Body of pancreas (tissue), 4 donors: ENCODE measurements at regions not wholly inside any gene's neighbourhood (a gene's known extent, or its start where the extent isn't known, plus 50 kb on each side); places are given as distances from the start of the nearest gene placed in this dataset.

Source experiments
- ATAC-seq: fragments of 150-250 bp; one replicate; pipeline ENCODE4 v1.9.1; 2016
- DNase-seq, 4 donors: peaks; one replicate each; pipeline ENCODE4 v3.0.0-alpha.2; 2019
- H3K27ac ChIP-seq, 4 donors: fragments of 200-600 bp; sonication (generic); 1 replicate in 3 of 4; 2 replicates in 1 of 4; pipeline versions ENCODE4 v1.5.1 to v1.6.1; 2016 to 2019; ENCODE audit warnings: mild to moderate bottlenecking in 1 of 4, mixed read lengths in 1 of 4, moderate library complexity in 1 of 4
- H3K27me3 ChIP-seq, 2 donors: fragments of 200-600 bp; sonication (generic); one replicate each; pipeline ENCODE4 v1.6.0; 2016; ENCODE audit warnings: mild to moderate bottlenecking in 1 of 2
- H3K36me3 ChIP-seq, 2 donors: fragments of 200-600 bp; sonication (generic); replicated peaks in 1 of 2; 2 replicates each; pipeline ENCODE4 v1.5.1; 2016; ENCODE audit warnings: low read depth in 2 of 2; ENCODE audit not compliant: insufficient read depth in 1 of 2
- H3K4me1 ChIP-seq: fragments of 200-600 bp; sonication (generic); one replicate; pipeline ENCODE4 v1.6.0; 2016
- H3K4me3 ChIP-seq, 2 donors: fragments of 200-600 bp; sonication (generic); 1 replicate in 1 of 2; 2 replicates in 1 of 2; pipeline ENCODE4 v1.5.1; 2016 to 2019
- H3K9me3 ChIP-seq, 3 donors: fragments of 200-600 bp; sonication (generic); 1 replicate in 2 of 3; 2 replicates in 1 of 3; pipeline ENCODE4 v1.5.1; 2016
- POLR2A ChIP-seq, 3 donors: fragments of 450-650 bp; IDR thresholded peaks; one replicate each; pipeline ENCODE4 v1.6.1; 2016; ENCODE audit warnings: antibody characterized with exemption in 3 of 3, mild to moderate bottlenecking in 2 of 3
- WGBS, 2 donors: methylation state at CpG; one replicate each; pipeline ENCODE4 v1.1.5; 2017; 5-methylcytosine and 5-hydroxymethylcytosine counted together
- intact Hi-C: fragments of 100-400 bp; cut with DNase I; formaldehyde crosslinking; loops from one replicate; pipeline ENCODE4 v1.15.1; 2023
- TF ChIP-seq, protein P1 (sequence below), 7 experiments: fragments of 450-650 bp in 4 of 7; fragments of 200-600 bp in 3 of 7; sonication (generic) in 3 of 7; IDR thresholded peaks; one replicate each; pipeline ENCODE4 v1.5.1; 2016 to 2019; ENCODE audit warnings: antibody characterized with exemption in 7 of 7

DNA sequence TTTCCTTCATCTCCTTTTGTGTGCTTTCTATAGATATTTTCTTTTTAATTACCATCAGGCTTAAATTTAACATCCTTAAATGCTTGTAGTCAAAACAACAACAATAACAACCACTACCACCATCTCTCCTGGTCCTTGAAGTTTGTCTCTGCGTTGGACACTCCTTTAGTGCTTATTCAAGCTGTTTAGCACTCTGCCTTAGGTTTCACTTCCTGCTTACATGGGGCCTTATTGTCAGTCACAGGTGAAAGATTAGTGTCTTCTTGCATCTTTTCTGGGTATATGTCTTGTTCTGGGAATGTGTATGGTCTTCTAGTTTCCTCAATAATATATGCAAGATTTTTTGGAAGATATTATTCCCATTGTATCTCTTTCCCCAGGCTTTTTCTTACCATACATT is 240.1 kb upstream of the NXPH2 start:
- H3K27me3 ChIP-seq = no peaks in the 10 kb centered on the region
- ATAC-seq (no peak), DNase-seq (no peak)
- no peaks in the 10 kb centered on the region for H3K36me3 ChIP-seq
- no peak overlapping the region for H3K4me3 ChIP-seq
- TF ChIP-seq, protein P1, sequence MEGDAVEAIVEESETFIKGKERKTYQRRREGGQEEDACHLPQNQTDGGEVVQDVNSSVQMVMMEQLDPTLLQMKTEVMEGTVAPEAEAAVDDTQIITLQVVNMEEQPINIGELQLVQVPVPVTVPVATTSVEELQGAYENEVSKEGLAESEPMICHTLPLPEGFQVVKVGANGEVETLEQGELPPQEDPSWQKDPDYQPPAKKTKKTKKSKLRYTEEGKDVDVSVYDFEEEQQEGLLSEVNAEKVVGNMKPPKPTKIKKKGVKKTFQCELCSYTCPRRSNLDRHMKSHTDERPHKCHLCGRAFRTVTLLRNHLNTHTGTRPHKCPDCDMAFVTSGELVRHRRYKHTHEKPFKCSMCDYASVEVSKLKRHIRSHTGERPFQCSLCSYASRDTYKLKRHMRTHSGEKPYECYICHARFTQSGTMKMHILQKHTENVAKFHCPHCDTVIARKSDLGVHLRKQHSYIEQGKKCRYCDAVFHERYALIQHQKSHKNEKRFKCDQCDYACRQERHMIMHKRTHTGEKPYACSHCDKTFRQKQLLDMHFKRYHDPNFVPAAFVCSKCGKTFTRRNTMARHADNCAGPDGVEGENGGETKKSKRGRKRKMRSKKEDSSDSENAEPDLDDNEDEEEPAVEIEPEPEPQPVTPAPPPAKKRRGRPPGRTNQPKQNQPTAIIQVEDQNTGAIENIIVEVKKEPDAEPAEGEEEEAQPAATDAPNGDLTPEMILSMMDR (IDR thresholded peaks at IDR 0.05) = no peak
- no peak for TF ChIP-seq POLR2A (IDR thresholded peaks at IDR 0.05)
- intact Hi-C loops = no loop called here
- WGBS, 2 donors = 40 to 55% methylated on average over 1 of the region's 1 CpG
- no peaks in the 10 kb centered on the region for H3K4me1 ChIP-seq
- no peaks in the 10 kb centered on the region for H3K9me3 ChIP-seq
- no peak overlapping the region for H3K27ac ChIP-seq

DNA sequence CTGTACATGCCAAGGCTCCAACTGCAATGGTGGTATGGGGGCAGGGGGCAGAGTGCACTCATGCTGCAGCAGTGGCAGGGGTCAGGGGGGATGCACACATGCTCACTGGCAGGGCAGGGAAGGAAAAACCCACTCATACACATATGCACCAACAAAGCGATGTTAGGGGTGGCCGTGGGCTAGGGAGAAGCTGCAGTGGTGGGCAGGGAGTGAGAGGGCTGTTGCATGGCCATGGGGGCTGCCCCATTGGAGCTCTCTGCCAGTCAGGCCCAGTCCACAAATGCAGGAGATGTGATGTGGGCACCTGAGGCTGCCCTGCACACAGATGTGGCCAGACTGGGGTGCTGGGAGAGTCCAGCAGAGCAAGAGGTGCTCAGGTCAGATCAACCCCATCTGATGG is 238.1 kb upstream of the NXPH2 start:
- Histone ChIP-seq H3K4me3 (no peak overlapping the region), H3K36me3 (no peaks in the 10 kb centered on the region), H3K27ac (no peak overlapping the region), H3K4me1 (no peaks in the 10 kb centered on the region), H3K9me3 (no peaks in the 10 kb centered on the region), H3K27me3 (no peaks in the 10 kb centered on the region)
- WGBS, 2 donors = 75 to 83% methylated on average over 1 to 2 of the region's 2 CpGs
- intact Hi-C loops = no loop called here
- TF ChIP-seq, protein P1 (IDR thresholded peaks at IDR 0.05) = no peak
- TF ChIP-seq POLR2A (IDR thresholded peaks at IDR 0.05) = no peak
- DNase-seq = no peak
- no peak for ATAC-seq

DNA sequence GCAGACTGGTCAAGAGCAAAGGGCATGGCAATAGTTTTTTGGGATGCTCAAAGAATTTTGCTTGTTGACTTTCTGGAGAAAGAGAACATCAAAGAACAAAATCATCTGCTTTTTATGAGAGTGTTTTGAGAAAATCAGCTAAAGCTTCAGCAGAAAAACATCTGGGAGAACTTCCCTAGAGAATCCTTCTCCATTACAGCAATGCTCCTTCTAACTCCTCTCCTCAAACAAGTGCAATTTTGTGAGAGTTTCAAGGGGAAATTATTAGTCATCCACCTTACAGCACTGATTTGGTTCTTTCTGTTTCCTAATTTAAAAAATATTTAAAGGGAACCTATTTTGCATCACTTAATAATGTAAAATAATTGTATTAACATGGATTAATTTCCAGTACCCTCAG is 226.9 kb upstream of the NXPH2 start:
- Histone ChIP-seq H3K4me1 (no peaks in the 10 kb centered on the region), H3K27ac (no peak overlapping the region), H3K4me3 (no peak overlapping the region), H3K36me3 (no peaks in the 10 kb centered on the region), H3K27me3 (no peaks in the 10 kb centered on the region), H3K9me3 (no peaks in the 10 kb centered on the region)
- intact Hi-C loops = no loop called here
- no peak for ATAC-seq
- TF ChIP-seq, protein P1 (IDR thresholded peaks at IDR 0.05) = no peak
- no peak for TF ChIP-seq POLR2A (IDR thresholded peaks at IDR 0.05)
- DNase-seq = no peak

DNA sequence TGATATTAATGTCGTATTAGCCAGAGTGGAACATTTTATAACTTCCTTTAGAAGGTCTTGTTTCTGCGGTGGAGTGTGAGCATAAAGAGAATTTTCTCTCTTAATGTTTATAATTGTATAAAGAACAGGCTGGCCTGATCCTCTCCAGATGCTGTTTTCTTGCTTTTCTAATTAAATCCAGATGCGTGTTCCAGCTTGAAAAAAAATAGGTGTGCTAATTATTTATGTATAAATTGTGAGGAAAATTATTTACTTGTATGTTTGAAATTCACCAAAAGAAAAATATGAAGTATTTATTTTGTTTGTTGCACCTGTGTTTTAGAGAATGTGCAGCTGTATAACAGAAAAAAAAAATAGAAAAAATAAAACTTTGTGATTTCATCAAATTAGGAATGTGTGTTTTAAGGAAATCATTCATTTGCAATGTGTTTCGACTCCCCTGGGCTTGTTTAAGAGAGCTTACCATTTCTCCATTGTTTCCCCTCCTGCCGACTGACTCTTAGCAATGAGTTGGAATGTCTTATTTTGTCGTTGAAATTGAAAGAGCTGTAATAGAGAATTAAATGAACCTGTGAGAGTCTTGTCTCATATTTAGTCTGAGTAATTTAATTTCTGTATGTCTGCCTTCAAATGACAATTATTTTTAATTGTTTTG is 220.1 kb upstream of the NXPH2 start:
- H3K27me3 ChIP-seq = no peaks in the 10 kb centered on the region
- intact Hi-C loops = no loop called here
- no peaks in the 10 kb centered on the region for H3K36me3 ChIP-seq
- no peaks in the 10 kb centered on the region for H3K4me1 ChIP-seq
- TF ChIP-seq, protein P1 (IDR thresholded peaks at IDR 0.05) = no peak
- TF ChIP-seq POLR2A (IDR thresholded peaks at IDR 0.05) = no peak
- no peak overlapping the region for H3K4me3 ChIP-seq
- H3K9me3 ChIP-seq = no peaks in the 10 kb centered on the region
- WGBS, 2 donors = 39 to 59% methylated on average over 6 of the region's 6 CpGs
- ATAC-seq (no peak), DNase-seq (no peak)
- no peak overlapping the region for H3K27ac ChIP-seq

DNA sequence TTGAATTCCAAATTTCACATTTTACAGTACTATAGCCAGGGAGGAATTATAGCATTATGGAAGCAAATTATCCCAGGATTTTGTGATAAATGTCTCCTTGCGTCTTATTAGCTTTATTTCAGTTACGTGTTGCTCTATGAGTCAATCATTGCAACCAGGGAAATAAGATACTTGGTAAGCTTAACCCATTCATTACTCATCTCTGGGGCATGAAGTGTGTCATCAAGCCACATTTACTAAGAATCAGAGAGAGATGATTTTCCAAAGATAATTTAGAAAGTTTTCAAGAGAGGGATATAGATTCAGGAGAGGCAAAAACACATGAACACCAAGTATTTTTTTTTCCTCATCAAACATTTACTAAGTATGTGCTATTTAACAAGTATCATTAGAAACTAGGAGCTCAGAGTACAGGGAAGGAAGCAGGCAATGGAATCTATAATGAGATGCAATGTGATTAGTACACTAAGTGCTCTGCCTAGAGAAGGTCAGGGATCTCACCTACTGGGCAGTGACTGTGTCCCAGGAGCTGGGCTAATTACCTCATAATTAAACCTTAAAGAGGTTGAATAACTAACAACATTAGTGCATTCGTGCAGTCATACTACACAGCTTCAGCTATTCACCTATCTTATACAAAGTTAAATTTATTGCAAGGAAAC is 217.8 kb upstream of the NXPH2 start:
- DNase-seq (no peak), ATAC-seq (no peak)
- intact Hi-C loops = no loop called here
- H3K27me3 ChIP-seq = no peaks in the 10 kb centered on the region
- WGBS, 2 donors = 38 to 45% methylated on average over 3 of the region's 3 CpGs
- no peaks in the 10 kb centered on the region for H3K9me3 ChIP-seq
- H3K36me3 ChIP-seq = no peaks in the 10 kb centered on the region
- H3K27ac ChIP-seq = no peak overlapping the region
- no peaks in the 10 kb centered on the region for H3K4me1 ChIP-seq
- H3K4me3 ChIP-seq = no peak overlapping the region
- no peak for TF ChIP-seq POLR2A (IDR thresholded peaks at IDR 0.05)
- TF ChIP-seq, protein P1 (IDR thresholded peaks at IDR 0.05) = no peak
